ENCODE measurements at regions not wholly inside any gene's neighbourhood (a gene's known extent, or its start where the extent isn't known, plus 50 kb on each side); places are given as distances from the start of the nearest gene placed in this dataset.

GRCh38 chr3:181568248-181568647 lies 143.5 kb upstream of the SOX2 start:
- no peak overlapping the region for H3K9ac ChIP-seq (ENCODE audit: low read depth in 1 of 2, low read length in 2 of 2)
- no peak for TF ChIP-seq HNF4G (IDR thresholded peaks at IDR 0.05)
- no peak for TF ChIP-seq RXRA (IDR thresholded peaks at IDR 0.05)
- TF ChIP-seq HNF4A (conservative IDR thresholded peaks at IDR 0.05) = no peak
- no peak for TF ChIP-seq NR2F2 (IDR thresholded peaks at IDR 0.05)
- TF ChIP-seq REST (IDR thresholded peaks at IDR 0.05) = no peak
- no peak for TF ChIP-seq JUND (IDR thresholded peaks at IDR 0.05)
- no peak for TF ChIP-seq YY1 (IDR thresholded peaks at IDR 0.05)
- TF ChIP-seq CTCF (IDR thresholded peaks at IDR 0.05; ENCODE audit: low read depth, low read length, missing input control) = no peak
- TF ChIP-seq MAX (IDR thresholded peaks at IDR 0.05) = no peak
- TF ChIP-seq TAF1 (conservative IDR thresholded peaks at IDR 0.05) = no peak
- TF ChIP-seq RAD21 (IDR thresholded peaks at IDR 0.05) = no peak

GRCh38 chr3:181567311-181568075 lies 144.2 kb upstream of the SOX2 start:
- Histone ChIP-seq H3K27ac (ENCODE audit: low read depth in 1 of 2, low read length in 2 of 2) (no peak overlapping the region), H3K9ac (ENCODE audit: low read depth in 1 of 2, low read length in 2 of 2) (no peak overlapping the region), H3K4me1 (ENCODE audit: control insufficient read depth in 4 of 4, insufficient read depth in 4 of 4, low read length in 3 of 4) (no peaks in the 10 kb centered on the region), H3K27me3 (ENCODE audit: control insufficient read depth in 4 of 4, insufficient read depth in 4 of 4, low read length in 3 of 4) (no peaks in the 10 kb centered on the region), H3K36me3 (ENCODE audit: control insufficient read depth in 4 of 4, insufficient read depth in 3 of 4, low read depth in 1 of 4, low read length in 3 of 4) (no peaks in the 10 kb centered on the region), H3K4me3 (ENCODE audit: low read depth in 1 of 3, low read length in 3 of 3) (no peak overlapping the region), H3K9me3 (ENCODE audit: control insufficient read depth in 4 of 4, low read length in 3 of 4) (no peaks in the 10 kb centered on the region)
- TF ChIP-seq ZBTB33 (IDR thresholded peaks at IDR 0.05) = no peak
- WGBS = 77% methylated on average over 6 of the region's 6 CpGs
- DNase-seq (ENCODE audit: low spot score) = no peak

More at GRCh38 chr3:181568248-181568647, 143.5 kb upstream of the SOX2 start:
- H3K4me3 ChIP-seq (ENCODE audit: low read depth in 1 of 3, low read length in 3 of 3) = no peak overlapping the region
- DNase-seq (ENCODE audit: low spot score) = no peak
- 77% methylated on average over 3 of the region's 3 CpGs for WGBS
- no peaks in the 10 kb centered on the region for H3K36me3 ChIP-seq (ENCODE audit: control insufficient read depth in 4 of 4, insufficient read depth in 3 of 4, low read depth in 1 of 4, low read length in 3 of 4)
- no peaks in the 10 kb centered on the region for H3K9me3 ChIP-seq (ENCODE audit: control insufficient read depth in 4 of 4, low read length in 3 of 4)
- H3K27ac ChIP-seq (ENCODE audit: low read depth in 1 of 2, low read length in 2 of 2) = no peak overlapping the region
- H3K27me3 ChIP-seq (ENCODE audit: control insufficient read depth in 4 of 4, insufficient read depth in 4 of 4, low read length in 3 of 4) = no peaks in the 10 kb centered on the region
- no peaks in the 10 kb centered on the region for H3K4me1 ChIP-seq (ENCODE audit: control insufficient read depth in 4 of 4, insufficient read depth in 4 of 4, low read length in 3 of 4)
